GM12865 (cell line): ENCODE measurements at regions not wholly inside any gene's neighbourhood (a gene's known extent, or its start where the extent isn't known, plus 50 kb on each side); places are given as distances from the start of the nearest gene placed in this dataset.

Experiments
- DNase-seq: peaks from one replicate; pipeline ENCODE4 v3.0.0; 2010; ENCODE audit warnings: low read depth
- H3K4me3 ChIP-seq: 2 replicates; pipeline ENCODE4 v1.5.1; 2011; ENCODE audit warnings: mild to moderate bottlenecking, low read depth, low read length, control low read depth
- TF ChIP-seq, protein P1 (sequence below): IDR thresholded peaks from 2 replicates; pipeline ENCODE4 v1.5.1; 2011; ENCODE audit warnings: low read length, control low read depth, low read depth, inconsistent platforms; ENCODE audit not compliant: insufficient read depth; ENCODE audit errors: missing control alignments

DNA sequence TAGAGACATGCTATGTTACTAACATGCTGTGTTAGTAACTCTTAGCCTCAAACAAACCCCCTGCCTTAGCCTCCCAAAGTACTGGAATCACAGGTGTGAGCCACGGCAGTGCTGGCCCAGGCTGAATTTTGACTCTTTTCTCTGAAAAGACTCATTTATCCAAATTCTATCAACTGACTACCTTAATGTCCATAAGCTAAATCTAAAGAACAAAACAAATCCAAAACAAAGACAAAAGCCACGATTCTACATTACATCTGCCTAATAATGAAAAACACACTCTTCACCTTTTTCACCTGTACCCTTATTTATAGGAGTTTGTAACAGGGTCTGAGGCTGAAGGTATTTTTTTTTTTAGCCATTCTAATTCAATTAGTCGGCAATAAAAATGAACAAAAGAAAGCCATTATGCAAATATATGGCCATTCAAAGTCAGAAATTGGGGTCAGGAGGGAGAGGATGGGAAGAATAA lies 432.5 kb downstream of the RBFOX1 start:
- H3K4me3 ChIP-seq = no peak overlapping the region
- no peak for DNase-seq
- TF ChIP-seq, protein P1, sequence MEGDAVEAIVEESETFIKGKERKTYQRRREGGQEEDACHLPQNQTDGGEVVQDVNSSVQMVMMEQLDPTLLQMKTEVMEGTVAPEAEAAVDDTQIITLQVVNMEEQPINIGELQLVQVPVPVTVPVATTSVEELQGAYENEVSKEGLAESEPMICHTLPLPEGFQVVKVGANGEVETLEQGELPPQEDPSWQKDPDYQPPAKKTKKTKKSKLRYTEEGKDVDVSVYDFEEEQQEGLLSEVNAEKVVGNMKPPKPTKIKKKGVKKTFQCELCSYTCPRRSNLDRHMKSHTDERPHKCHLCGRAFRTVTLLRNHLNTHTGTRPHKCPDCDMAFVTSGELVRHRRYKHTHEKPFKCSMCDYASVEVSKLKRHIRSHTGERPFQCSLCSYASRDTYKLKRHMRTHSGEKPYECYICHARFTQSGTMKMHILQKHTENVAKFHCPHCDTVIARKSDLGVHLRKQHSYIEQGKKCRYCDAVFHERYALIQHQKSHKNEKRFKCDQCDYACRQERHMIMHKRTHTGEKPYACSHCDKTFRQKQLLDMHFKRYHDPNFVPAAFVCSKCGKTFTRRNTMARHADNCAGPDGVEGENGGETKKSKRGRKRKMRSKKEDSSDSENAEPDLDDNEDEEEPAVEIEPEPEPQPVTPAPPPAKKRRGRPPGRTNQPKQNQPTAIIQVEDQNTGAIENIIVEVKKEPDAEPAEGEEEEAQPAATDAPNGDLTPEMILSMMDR = no peak

DNA sequence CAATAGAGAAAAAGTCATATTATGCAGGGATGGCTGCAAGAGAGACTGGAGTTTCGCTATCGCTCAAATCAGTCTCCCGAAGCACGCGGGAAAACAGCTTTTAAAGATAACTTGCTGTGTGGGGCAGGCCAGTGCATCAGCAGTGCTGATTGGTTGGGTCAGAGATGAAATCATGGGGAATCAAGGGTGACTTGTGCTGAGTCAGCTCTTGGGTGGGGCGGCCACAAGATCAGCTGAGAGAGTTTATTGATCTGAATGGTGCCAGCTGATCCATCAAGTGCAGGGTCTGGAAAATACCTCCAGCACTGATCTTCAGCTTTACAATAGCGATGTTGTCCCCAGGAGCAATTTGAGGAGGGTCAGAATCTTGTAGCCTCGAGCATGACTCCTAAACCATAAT lies 430.5 kb downstream of the RBFOX1 start:
- no peak overlapping the region for H3K4me3 ChIP-seq
- DNase-seq = no peak
- TF ChIP-seq, protein P1 = no peak
